ENCODE measurements at regions not wholly inside any gene's neighbourhood (a gene's known extent, or its start where the extent isn't known, plus 50 kb on each side); places are given as distances from the start of the nearest gene placed in this dataset.

- no peak overlapping the region for H3K27ac ChIP-seq
- H3K36me3 ChIP-seq: no peaks in the 10 kb centered on the region
- no peak for TF ChIP-seq CTCF (IDR thresholded peaks at IDR 0.05)
- H3K9me3 ChIP-seq: no peaks in the 10 kb centered on the region
- DNase-seq: no peak
- H3K4me1 ChIP-seq: no peaks in the 10 kb centered on the region
- no peak overlapping the region for H3K4me3 ChIP-seq
- intact Hi-C loops (cut with DNase I; ENCODE audit: low total_unique reads): no loop called here
- H3K27me3 ChIP-seq: no peaks in the 10 kb centered on the region
Observed at GRCh38 chr2:155418753-155419152, 720.3 kb downstream of the KCNJ3 start.

- intact Hi-C loops (cut with DNase I; ENCODE audit: low total_unique reads): no loop called here
- no peaks in the 10 kb centered on the region for H3K27me3 ChIP-seq
- no peak overlapping the region for H3K27ac ChIP-seq
- H3K9me3 ChIP-seq: no peaks in the 10 kb centered on the region
- TF ChIP-seq CTCF (IDR thresholded peaks at IDR 0.05): no peak
- H3K4me1 ChIP-seq: no peaks in the 10 kb centered on the region
- no peak for DNase-seq
- H3K36me3 ChIP-seq: no peaks in the 10 kb centered on the region
- H3K4me3 ChIP-seq: no peak overlapping the region
Observed at GRCh38 chr2:155412598-155412997, 714.1 kb downstream of the KCNJ3 start.

DNA sequence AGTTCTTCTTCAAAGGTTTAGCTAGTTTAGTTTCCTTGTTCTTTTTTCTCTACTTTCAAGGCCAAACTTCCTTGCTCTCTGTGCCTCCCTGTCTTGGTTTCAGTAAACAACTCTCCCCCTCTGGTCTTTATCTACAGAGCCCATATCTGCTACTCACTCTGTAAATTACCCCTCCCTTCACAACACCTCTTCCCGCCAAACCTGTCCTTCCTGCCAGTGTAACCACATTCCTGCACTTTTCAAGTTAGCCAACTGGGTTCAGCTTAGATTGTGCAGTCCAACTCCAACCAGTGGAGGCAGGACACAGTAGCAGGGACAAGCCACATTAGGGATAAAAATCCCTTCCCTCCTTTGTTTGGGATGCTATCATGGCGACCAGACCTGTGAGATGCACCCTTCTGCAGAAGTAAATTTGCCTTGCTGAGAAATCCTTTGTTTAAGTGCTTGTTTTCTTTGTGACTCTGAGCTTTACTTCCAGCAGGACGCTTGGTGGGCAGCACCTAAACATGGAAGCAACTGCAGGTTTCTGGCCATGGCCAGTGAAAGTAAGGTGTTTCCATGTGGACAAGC lies 706.0 kb downstream of the KCNJ3 start:
- Histone ChIP-seq H3K27me3 (no peaks in the 10 kb centered on the region), H3K36me3 (no peaks in the 10 kb centered on the region), H3K27ac (no peak overlapping the region), H3K4me3 (no peak overlapping the region), H3K4me1 (no peaks in the 10 kb centered on the region), H3K9me3 (peaks cover 0 to 20% (median 4%) of the 10 kb centered on the region in 3 donors)
- no peak for DNase-seq
- intact Hi-C loops (cut with DNase I; ENCODE audit: low total_unique reads): no loop called here
- TF ChIP-seq CTCF (IDR thresholded peaks at IDR 0.05): no peak

DNA sequence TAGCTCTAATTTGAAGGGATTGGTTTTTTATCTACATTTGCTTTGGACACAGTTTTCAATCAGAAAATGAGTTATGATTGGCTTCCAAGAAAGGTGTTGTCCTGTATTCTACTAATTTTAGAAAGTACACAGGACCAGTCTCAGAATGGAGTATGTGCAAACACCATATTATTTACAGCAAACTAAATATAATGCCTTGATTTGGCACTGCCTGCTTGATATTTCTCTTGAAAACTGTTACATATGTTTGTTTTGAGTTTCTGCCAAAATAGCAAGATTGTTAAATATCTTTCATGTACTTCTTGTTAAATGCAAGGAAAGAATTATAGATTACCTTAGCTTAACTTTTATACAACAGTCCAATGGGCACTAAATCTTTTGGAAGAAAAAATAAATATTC lies 694.9 kb downstream of the KCNJ3 start:
- no peak for DNase-seq
- intact Hi-C loops (cut with DNase I; ENCODE audit: low total_unique reads): no loop called here
- no peak for TF ChIP-seq CTCF (IDR thresholded peaks at IDR 0.05)
- Histone ChIP-seq H3K27me3 (peaks cover 0 to 3% of the 10 kb centered on the region in 2 donors), H3K9me3 (no peaks in the 10 kb centered on the region), H3K27ac (no peak overlapping the region), H3K4me3 (no peak overlapping the region), H3K36me3 (no peaks in the 10 kb centered on the region), H3K4me1 (no peaks in the 10 kb centered on the region)

DNA sequence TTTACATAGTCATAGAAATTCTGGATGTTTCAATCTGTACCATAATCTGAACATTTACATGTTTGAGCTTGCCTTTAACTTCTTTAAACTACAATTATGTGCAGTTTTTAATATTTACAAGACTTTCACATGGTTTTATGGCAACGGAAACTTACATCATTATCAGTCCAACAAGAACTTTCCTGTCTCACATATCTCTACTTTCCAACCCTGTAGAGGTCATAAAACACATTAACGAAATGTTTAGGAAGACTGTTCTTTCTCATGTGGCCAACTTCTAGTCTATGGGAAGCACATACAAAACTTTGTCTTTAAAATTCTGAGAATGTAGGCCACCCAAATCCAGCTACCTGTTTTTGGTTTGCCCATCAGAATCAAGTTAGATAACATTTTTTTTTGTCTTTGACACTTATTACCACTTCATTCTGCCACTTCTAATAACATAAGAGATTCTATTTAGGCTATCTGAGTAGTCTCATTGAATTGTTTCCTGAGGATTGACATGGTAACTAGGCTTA lies 693.2 kb downstream of the KCNJ3 start:
- H3K9me3 ChIP-seq: no peaks in the 10 kb centered on the region
- H3K27ac ChIP-seq: no peak overlapping the region
- intact Hi-C loops (cut with DNase I; ENCODE audit: low total_unique reads): no loop called here
- no peaks in the 10 kb centered on the region for H3K36me3 ChIP-seq
- DNase-seq: no peak
- TF ChIP-seq CTCF (IDR thresholded peaks at IDR 0.05): no peak
- no peak overlapping the region for H3K4me3 ChIP-seq
- peaks cover 0 to 3% of the 10 kb centered on the region in 2 donors for H3K27me3 ChIP-seq
- no peaks in the 10 kb centered on the region for H3K4me1 ChIP-seq

GRCh38 chr2:155389224-155389623 lies 690.7 kb downstream of the KCNJ3 start:
- intact Hi-C loops (cut with DNase I; ENCODE audit: low total_unique reads): no loop called here

More at GRCh38 chr2:155389224-155389623, 690.7 kb downstream of the KCNJ3 start:
- Histone ChIP-seq H3K27ac (no peak overlapping the region), H3K36me3 (no peaks in the 10 kb centered on the region), H3K4me3 (no peak overlapping the region), H3K27me3 (peaks cover 0 to 3% of the 10 kb centered on the region in 2 donors), H3K4me1 (no peaks in the 10 kb centered on the region), H3K9me3 (no peaks in the 10 kb centered on the region)
- TF ChIP-seq CTCF (IDR thresholded peaks at IDR 0.05): no peak
- DNase-seq: no peak
